VCaP (cell line): ENCODE measurements at regions not wholly inside any gene's neighbourhood (a gene's known extent, or its start where the extent isn't known, plus 50 kb on each side); places are given as distances from the start of the nearest gene placed in this dataset.

Experiments
- H3K27ac ChIP-seq: fragments of 450-650 bp; 2 replicates; pipeline ENCODE4 v1.5.1; 2017
- CTCF ChIP-seq: fragments of 450-650 bp; conservative IDR thresholded peaks from 2 replicates; pipeline ENCODE4 v1.5.1; 2017; ENCODE audit warnings: mild to moderate bottlenecking, moderate library complexity

GRCh38 chr21:32141318-32141633 is 137.6 kb downstream of the MIS18A start:
- no peak overlapping the region for H3K27ac ChIP-seq
- TF ChIP-seq CTCF = no peak

- no peak for TF ChIP-seq CTCF
- H3K27ac ChIP-seq = no peak overlapping the region
These were observed 138.1 kb downstream of the MIS18A start for GRCh38 chr21:32140604-32141317.

GRCh38 chr21:32140151-32140550 is 138.7 kb downstream of the MIS18A start:
- no peak overlapping the region for H3K27ac ChIP-seq
- no peak for TF ChIP-seq CTCF

GRCh38 chr21:32138658-32139057 is 140.2 kb downstream of the MIS18A start:
- no peak overlapping the region for H3K27ac ChIP-seq
- no peak for TF ChIP-seq CTCF

- H3K27ac ChIP-seq = no peak overlapping the region
- no peak for TF ChIP-seq CTCF
These were observed 140.9 kb downstream of the MIS18A start for GRCh38 chr21:32137931-32138330.

- no peak for TF ChIP-seq CTCF
- H3K27ac ChIP-seq = peak overlapping the region; percentile 92; the same call in 1 of the 2 replicates
These were observed 141.6 kb downstream of the MIS18A start for GRCh38 chr21:32137266-32137665.

GRCh38 chr21:32136546-32136945 is 142.3 kb downstream of the MIS18A start:
- TF ChIP-seq CTCF = no peak
- H3K27ac ChIP-seq = peak overlapping the region; percentile 92
